Smooth muscle cell (in vitro differentiated cells): ENCODE measurements at regions not wholly inside any gene's neighbourhood (a gene's known extent, or its start where the extent isn't known, plus 50 kb on each side); places are given as distances from the start of the nearest gene placed in this dataset.
A peak's percentile ranks its signal among the peaks of the same experiment; 100 is the strongest.

Experiments used
- DNase-seq: peaks from one replicate; lab custom pipeline; 2025; ENCODE audit not compliant: unreplicated experiment; lab: John Stamatoyannopoulos, UW
- H2AFZ ChIP-seq: fragments of 200-600 bp; sonication (generic); 2 replicates; pipeline ENCODE4 v1.6.0; 2016; ENCODE audit warnings: antibody characterized with exemption, low read depth, mild to moderate bottlenecking
- H3F3A ChIP-seq: fragments of 200-600 bp; sonication (generic); 2 replicates; pipeline ENCODE4 v1.6.0; 2017; ENCODE audit warnings: antibody characterized with exemption, low read depth
- H3K27ac ChIP-seq: fragments of 200-600 bp; sonication (generic); 2 replicates; pipeline ENCODE4 v1.5.1; 2016; ENCODE audit warnings: low read depth, mild to moderate bottlenecking
- H3K27me3 ChIP-seq: fragments of 200-600 bp; sonication (generic); 2 replicates; pipeline ENCODE4 v1.6.1; 2016; ENCODE audit warnings: low read depth, mild to moderate bottlenecking
- H3K36me3 ChIP-seq: fragments of 200-600 bp; sonication (generic); 2 replicates; pipeline ENCODE4 v1.5.1; 2016; ENCODE audit warnings: low read depth
- H3K4me1 ChIP-seq: fragments of 200-600 bp; sonication (generic); 2 replicates; pipeline ENCODE4 v1.5.1; 2016; ENCODE audit warnings: low read depth
- H3K4me2 ChIP-seq: fragments of 200-600 bp; sonication (generic); 2 replicates; pipeline ENCODE4 v1.6.0; 2016; ENCODE audit warnings: mild to moderate bottlenecking
- H3K4me3 ChIP-seq: fragments of 200-600 bp; sonication (generic); 2 replicates; pipeline ENCODE4 v1.5.1; 2016; ENCODE audit warnings: mild to moderate bottlenecking
- H3K79me2 ChIP-seq: fragments of 200-600 bp; sonication (generic); 2 replicates; pipeline ENCODE4 v1.6.0; 2016; ENCODE audit warnings: low read depth, mild to moderate bottlenecking
- H3K9ac ChIP-seq: fragments of 200-600 bp; sonication (generic); 2 replicates; pipeline ENCODE4 v1.6.0; 2016; ENCODE audit warnings: low read depth
- H3K9me3 ChIP-seq: fragments of 200-600 bp; sonication (generic); replicated peaks from 2 replicates; pipeline ENCODE4 v1.5.1; 2016; ENCODE audit warnings: low read depth
- H4K20me1 ChIP-seq: fragments of 200-600 bp; sonication (generic); 2 replicates; pipeline ENCODE4 v1.6.0; 2016; ENCODE audit warnings: low read depth
- WGBS: methylation state at CpG from one replicate; pipeline ENCODE4 v1.1.7; 2016; ENCODE audit warnings: low lambda C conversion rate; 5-methylcytosine and 5-hydroxymethylcytosine counted together
- TF ChIP-seq, protein P1 (sequence below): fragments of 200-600 bp; sonication (generic); IDR thresholded peaks from 2 replicates; pipeline ENCODE4 v1.5.1; 2017; ENCODE audit warnings: borderline replicate concordance, mild to moderate bottlenecking, antibody characterized with exemption; ENCODE audit not compliant: insufficient read depth, poor library complexity, severe bottlenecking

DNA sequence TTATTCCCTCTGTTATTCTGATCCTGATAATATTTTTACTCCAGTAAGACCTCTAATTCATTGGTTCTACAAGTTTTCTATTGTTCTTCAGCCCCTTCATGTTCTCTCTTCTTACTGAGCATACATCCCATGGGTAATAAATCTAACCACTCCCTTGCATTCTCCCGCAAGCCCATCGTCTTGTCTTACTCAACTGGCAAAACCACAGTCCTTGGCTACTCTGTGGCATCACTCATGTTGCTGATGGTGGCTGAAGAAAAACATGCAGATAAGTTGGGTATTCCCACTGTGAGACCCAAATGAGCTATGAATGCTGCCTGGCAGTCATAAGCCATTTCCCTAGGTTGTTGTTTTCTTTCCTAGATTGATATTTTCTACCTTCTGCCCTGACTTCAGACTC lies 402.2 kb upstream of the AADAT start:
- H3K27me3 ChIP-seq = no peaks in the 10 kb centered on the region
- 86% methylated on average over 2 of the region's 2 CpGs for WGBS
- no peaks in the 10 kb centered on the region for H3F3A ChIP-seq
- no peaks in the 10 kb centered on the region for H3K9me3 ChIP-seq
- H4K20me1 ChIP-seq = no peaks in the 10 kb centered on the region
- H3K36me3 ChIP-seq = no peaks in the 10 kb centered on the region
- H3K27ac ChIP-seq = no peak overlapping the region
- H2AFZ ChIP-seq = no peak overlapping the region
- H3K79me2 ChIP-seq = no peaks in the 10 kb centered on the region
- H3K4me1 ChIP-seq = no peaks in the 10 kb centered on the region
- TF ChIP-seq, protein P1, sequence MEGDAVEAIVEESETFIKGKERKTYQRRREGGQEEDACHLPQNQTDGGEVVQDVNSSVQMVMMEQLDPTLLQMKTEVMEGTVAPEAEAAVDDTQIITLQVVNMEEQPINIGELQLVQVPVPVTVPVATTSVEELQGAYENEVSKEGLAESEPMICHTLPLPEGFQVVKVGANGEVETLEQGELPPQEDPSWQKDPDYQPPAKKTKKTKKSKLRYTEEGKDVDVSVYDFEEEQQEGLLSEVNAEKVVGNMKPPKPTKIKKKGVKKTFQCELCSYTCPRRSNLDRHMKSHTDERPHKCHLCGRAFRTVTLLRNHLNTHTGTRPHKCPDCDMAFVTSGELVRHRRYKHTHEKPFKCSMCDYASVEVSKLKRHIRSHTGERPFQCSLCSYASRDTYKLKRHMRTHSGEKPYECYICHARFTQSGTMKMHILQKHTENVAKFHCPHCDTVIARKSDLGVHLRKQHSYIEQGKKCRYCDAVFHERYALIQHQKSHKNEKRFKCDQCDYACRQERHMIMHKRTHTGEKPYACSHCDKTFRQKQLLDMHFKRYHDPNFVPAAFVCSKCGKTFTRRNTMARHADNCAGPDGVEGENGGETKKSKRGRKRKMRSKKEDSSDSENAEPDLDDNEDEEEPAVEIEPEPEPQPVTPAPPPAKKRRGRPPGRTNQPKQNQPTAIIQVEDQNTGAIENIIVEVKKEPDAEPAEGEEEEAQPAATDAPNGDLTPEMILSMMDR = no peak
- H3K4me2 ChIP-seq = no peak overlapping the region
- no peak for DNase-seq
- H3K4me3 ChIP-seq = no peak overlapping the region
- H3K9ac ChIP-seq = no peak overlapping the region

DNA sequence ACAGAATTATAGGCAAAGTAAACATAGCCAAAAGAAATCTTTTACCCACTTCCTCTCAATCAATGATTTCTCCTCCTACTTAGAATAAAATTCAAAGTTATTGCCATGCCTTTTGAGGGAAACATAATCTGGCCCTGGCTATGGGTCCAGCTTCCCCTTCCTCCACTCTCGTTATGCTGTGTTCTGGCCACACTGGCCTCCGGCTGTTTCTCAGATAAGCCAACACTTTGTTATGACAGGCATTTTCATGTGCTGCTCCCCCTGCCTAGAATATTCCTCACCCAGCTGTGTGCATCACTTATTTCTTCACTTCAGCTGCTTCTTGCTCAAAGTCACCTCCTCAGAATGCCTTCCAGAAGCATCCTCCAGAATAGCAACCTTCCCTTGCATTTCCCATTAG lies 386.6 kb upstream of the AADAT start:
- Histone ChIP-seq H3K27me3 (no peaks in the 10 kb centered on the region), H3K4me3 (no peak overlapping the region), H3K27ac (no peak overlapping the region), H3K9me3 (no peaks in the 10 kb centered on the region), H3K79me2 (no peaks in the 10 kb centered on the region), H3K4me2 (no peak overlapping the region), H3K36me3 (no peaks in the 10 kb centered on the region), H2AFZ (peak overlapping the region; percentile 66), H4K20me1 (no peaks in the 10 kb centered on the region), H3K4me1 (no peaks in the 10 kb centered on the region), H3F3A (no peaks in the 10 kb centered on the region), H3K9ac (no peak overlapping the region)
- 33% methylated on average over 2 of the region's 2 CpGs for WGBS
- DNase-seq = no peak
- TF ChIP-seq, protein P1 = no peak

DNA sequence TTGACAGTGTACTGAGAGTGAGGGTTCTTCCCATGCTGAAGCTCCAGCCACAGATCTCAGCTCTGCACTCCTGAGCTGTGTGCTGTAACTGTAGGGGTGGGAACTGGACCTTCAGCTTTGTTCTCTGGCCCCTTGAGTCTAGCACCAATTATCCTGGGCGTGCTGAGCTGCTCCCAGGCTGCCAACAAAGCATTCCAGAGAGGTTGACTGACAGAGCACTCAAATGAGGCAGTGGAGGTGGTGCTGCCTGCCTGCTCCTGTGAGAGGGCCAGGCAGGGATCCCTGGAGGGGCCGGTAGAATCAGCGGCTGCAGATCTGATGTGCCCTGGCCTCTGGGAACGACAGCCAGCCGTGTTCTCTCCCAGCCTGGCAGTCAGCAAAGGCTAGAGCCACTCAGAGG lies 375.7 kb upstream of the AADAT start:
- WGBS = 70% methylated on average over 5 of the region's 5 CpGs
- Histone ChIP-seq H4K20me1 (no peaks in the 10 kb centered on the region), H3K4me1 (no peaks in the 10 kb centered on the region), H3K27me3 (no peaks in the 10 kb centered on the region), H3K36me3 (no peaks in the 10 kb centered on the region), H3F3A (no peaks in the 10 kb centered on the region), H2AFZ (no peak overlapping the region), H3K27ac (no peak overlapping the region), H3K9me3 (no peaks in the 10 kb centered on the region), H3K4me3 (no peak overlapping the region), H3K9ac (no peak overlapping the region), H3K4me2 (no peak overlapping the region), H3K79me2 (no peaks in the 10 kb centered on the region)
- TF ChIP-seq, protein P1 = no peak
- no peak for DNase-seq

DNA sequence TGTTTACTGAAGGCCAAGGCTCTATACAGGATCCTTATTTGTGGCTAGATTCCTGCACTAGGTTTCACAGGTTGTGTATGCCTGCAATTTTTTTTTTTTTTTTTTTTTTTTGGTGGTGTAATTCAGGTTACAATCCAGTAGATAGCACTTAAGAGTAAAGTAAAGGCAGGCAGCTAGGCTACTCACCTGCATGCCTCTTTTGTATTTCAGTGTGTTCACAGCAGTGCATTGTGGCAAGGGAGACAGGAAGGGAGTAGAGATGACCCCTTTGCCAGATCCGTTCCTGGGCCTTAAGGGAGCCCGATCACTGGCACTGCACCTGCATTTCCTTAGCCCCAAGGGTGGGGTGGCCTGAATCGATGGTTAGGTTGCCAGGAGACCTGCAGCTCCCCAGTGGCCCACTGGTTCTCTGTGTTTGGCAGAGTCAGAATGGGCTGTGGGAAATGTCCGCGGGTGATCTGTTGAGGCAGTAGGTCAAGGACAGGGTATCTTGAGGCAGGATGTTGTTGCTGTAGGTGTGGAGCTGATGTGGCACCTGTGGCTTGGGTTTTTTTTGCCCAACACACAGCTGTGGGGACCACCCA lies 374.9 kb upstream of the AADAT start:
- no peaks in the 10 kb centered on the region for H3K4me1 ChIP-seq
- no peaks in the 10 kb centered on the region for H3F3A ChIP-seq
- WGBS = 96% methylated on average over 5 of the region's 5 CpGs
- H3K9ac ChIP-seq = no peak overlapping the region
- no peak overlapping the region for H3K4me3 ChIP-seq
- H2AFZ ChIP-seq = no peak overlapping the region
- H3K27me3 ChIP-seq = no peaks in the 10 kb centered on the region
- no peaks in the 10 kb centered on the region for H3K9me3 ChIP-seq
- DNase-seq = no peak
- no peak overlapping the region for H3K27ac ChIP-seq
- H3K79me2 ChIP-seq = no peaks in the 10 kb centered on the region
- H4K20me1 ChIP-seq = no peaks in the 10 kb centered on the region
- TF ChIP-seq, protein P1 = no peak
- no peaks in the 10 kb centered on the region for H3K36me3 ChIP-seq
- no peak overlapping the region for H3K4me2 ChIP-seq
